GM19023 (cell line): ENCODE measurements at regions not wholly inside any gene's neighbourhood (a gene's known extent, or its start where the extent isn't known, plus 50 kb on each side); places are given as distances from the start of the nearest gene placed in this dataset.
"Not testable (repeated sequence)": the region's sequence is repeated elsewhere in the genome, so short reads cannot be mapped to it uniquely, and the experiment has no call there.

Experiments
- ATAC-seq: cut with Tn5 transposase; IDR thresholded peaks from one replicate; pipeline ENCODE4 v1.9.1; 2021; ENCODE audit warnings: mild to moderate bottlenecking, moderate library complexity; ENCODE audit not compliant: unreplicated experiment

DNA sequence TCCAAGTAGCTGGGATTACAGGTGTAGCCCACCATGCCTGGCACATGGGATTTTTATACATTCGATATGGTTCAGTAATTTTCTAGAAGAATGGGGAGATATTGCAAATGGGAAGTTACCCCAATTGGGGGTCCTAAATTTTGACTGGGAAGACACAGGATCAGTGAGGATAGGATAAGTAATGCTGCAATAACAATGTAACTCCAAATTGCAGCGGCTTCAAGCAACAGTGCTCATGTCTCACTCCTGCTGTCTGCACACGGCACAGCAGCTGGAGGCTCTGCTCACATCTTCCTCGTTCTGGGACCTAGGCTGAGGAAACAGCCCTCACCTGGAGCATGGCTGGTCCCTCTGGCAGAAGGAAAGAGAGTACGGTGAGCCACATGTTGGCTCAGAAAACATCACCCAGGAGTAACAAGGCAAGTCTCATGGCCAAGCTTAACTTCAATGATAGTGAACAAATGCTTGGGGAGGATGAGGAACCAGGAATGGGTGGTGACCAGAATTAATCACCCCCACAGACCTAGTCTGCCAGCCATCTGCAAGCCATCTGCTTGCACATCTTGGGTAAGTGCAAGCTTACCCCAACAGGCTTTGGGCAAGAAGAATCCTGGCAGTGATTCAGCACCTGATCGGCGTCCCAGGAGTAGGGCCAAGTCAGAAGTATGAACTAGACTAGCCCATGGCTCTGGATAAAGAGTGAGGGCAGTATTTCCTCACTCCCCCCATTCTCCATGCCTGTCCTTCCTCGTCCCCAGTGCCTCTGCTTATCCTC is 229.2 kb downstream of the COPRS start:
- no peak for ATAC-seq

DNA sequence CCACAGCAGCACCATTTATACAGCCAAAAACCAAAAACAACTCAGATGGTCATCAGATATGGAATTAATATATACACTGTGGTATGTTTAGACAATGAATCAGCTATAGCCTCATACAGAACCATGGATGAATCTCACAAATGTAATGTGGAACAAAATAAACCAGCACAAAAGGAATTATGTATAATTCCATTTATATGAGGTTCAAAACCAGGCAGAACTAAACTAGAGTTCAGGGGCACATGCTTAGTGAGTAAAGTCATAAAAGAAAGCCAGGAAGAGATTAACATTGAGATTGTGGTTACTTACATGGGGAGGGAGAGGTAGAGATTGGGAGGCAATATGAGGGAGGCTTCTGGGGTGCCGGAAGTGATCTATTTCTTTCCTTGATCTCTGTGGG is 231.1 kb downstream of the COPRS start:
- no peak for ATAC-seq

DNA sequence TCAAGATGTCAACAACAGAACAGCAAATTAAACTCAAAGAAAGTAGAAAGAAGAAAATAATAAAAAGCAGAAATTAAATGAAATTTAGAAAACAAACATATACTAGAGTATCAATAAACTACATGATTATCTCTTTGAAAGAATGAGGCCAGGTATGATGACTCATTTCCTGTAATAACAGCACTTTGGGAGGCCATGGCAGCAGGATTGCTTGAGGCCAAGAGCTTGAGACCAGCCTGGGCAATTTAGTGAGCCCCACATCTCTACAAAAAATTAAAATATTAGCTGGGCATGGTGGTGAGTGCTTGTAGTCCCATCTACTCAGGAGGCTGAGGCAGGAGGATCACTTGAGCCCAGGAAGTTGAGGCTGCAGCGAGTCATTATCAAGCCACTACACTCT is 232.5 kb downstream of the RAB11FIP4 start:
- no peak for ATAC-seq

DNA sequence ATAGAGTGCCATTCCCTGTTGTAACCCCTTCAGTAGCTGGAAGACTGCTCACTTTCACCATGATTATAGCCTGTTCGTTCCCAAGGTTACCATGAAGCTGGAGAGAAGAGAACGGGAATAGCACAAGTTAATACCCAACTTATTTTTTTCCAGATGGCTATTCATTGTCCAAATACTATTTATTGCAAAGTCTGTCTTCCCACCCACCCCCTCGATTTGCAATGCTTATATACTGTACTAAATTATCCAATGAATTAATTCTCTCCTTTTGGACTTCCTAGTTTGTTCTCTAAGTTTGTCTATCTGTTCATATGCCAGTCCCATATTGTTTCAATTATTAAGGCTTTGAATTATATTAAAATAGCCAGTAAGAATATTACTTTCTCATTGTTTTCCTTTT is 231.0 kb downstream of the RAB11FIP4 start:
- no peak for ATAC-seq

DNA sequence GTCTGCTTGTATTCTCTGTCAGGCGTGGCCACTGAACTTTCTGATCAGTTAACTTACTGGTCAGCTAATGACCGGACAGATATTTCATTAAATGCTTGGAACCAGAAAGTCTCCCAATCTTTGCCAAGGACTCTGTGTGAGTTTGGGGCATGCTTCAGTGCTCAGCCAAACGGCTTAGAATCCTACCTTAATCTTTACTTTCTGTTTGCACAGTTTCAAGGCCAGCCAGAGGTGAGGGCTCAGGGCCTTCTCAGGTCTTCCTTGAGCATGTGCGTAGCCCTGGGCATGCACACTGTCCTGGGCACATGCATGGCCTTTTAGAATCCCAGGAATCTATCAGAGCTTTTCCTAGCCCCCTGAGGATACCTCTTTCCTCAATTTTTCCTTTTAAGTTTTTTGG is 230.1 kb downstream of the RAB11FIP4 start:
- ATAC-seq, result no peak

DNA sequence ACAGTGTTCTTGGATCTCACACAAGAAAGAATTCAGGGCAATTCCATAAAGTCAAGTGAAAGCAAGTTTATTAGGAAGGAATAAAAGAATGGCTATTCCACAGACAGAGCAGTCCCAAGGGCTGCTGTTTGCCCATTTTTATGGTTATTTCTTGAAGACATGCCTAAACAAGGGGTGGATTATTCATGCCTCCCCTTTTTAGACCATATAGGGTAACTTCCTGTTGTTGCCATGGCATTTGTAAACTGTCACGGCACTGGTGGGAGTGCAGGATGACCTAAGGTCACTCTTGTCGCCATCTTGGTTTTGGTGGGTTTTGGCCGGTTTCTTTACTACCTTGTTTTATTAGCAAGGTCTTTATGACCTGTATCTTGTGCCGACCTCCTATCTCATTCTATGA is 219.6 kb downstream of the RAB11FIP4 start:
- ATAC-seq, result not testable (repeated sequence)

DNA sequence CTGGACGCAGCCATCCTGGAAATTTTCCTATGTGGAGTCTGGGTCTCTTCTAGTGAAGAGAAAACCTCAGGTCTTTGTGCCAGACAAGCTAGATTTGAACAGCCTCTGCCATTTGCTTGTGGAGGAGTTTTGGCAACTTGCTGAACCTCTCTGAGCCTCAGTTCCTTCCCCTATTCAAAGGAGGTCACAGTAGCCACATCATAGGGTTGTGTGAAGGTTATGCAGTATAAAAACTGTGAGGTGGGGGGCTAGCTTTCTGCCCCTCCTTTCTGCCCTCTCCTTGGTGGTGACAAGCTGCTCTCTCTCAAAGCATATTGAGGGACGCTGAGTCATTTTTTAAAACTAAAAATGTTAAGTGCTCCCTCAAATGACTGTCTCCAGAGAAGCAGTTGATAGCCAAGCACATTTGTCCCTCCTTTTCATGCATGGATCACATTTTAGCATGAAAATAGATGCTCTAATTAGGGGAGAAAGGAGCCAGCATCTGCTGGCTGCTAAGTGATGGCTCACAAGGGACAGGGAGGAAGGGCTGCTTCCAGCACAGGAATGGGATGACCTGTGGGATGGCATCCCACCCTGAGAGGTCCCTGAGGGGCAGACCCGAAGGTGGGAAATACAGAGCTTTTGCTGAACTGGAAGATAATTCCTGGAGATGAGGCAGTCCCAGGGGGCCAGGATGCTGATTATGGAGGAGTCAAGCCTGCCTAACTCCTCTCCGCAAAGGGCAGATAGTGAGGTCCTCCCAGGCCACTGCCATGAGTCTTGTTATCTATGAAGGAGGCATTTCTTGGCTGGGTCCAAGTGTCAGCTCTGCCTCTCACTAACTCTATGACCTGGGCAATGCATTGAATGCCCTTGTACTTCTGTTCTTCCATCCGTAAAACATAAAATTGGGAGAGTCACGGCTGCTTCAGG is 218.8 kb downstream of the RAB11FIP4 start:
- no peak for ATAC-seq

DNA sequence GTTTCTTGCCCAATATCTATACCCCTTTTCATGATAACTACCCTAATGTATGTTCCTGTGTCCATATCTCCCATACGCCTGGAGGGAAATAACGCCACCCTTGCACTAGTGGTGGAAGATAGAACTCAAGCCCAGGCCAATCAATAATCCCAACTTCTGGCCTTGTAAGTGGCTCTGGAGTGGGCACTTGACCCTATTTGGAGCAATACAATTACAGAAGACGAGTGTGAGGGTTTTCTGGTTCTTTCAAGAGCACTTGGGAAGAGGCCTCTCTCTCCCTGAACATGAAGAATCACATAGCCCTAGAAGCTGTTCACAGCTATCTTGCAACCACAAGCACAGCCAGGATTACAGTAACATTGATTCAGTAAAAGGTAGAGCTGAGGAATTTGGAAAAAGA is 217.9 kb downstream of the RAB11FIP4 start:
- ATAC-seq, result no peak

DNA sequence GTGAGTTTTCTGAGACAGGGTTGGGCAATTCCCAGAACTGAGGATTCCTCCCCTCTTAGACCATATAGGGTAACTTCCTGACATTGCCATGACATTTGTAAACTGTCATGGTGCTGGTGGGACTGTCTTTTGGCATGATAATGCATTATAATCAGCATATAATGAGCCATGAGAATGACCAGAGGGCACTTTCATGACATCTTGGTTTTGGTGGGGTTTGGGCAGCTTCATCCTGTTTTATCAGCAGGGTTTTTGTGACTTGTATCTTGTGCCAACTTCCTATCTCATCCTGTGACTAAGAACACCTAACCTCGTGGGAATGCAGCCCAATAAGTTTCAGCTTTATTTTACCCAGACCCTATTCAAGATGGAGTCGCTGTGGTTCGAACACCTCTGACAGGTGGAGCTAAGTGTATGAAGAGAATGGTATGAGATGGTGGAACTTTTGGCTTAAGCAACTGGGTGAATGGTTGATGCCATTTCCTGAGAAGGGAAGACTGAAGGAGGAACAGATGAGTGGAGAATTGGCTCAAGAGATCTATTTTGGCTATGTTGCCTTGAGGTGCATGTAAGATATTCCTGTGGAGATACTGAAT is 217.3 kb downstream of the RAB11FIP4 start:
- no peak for ATAC-seq

DNA sequence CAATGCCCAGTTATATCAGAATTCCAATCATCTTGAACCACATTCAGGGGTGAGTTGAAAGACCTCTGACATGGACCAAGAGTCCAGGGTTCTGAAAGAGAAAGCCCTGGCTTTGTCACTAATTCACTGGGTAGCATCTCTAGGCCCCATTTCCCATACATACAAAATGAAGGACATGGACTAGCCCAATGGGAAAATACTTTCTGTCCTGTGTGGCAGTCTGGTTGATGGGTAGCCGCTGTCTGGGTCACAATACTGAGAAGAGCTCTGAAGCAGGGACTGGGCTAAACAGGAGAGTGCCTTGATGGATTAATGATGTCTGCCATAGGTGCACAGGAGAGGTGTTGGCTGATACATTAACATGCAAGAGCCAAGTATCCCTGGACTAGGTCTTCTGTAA is 214.3 kb downstream of the RAB11FIP4 start:
- ATAC-seq, result no peak

DNA sequence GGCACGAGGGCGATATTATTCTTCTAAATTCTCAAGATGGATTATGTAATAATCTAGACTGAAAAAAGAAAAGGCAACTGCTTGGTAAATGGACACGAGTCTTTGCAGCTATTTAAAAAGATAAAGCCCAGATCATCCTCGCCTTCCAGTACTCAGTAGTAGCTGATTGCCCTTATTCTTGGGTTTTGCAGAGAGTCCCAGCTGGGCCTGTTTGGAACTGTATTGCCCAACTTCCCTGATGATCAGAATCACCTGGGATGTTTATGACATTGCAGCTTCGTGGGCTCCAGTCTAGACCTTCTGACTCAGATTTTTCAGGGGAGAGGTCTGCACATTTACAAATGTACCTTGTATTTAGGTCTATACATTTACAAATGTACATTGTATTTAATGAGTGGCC is 213.5 kb downstream of the RAB11FIP4 start:
- no peak for ATAC-seq

DNA sequence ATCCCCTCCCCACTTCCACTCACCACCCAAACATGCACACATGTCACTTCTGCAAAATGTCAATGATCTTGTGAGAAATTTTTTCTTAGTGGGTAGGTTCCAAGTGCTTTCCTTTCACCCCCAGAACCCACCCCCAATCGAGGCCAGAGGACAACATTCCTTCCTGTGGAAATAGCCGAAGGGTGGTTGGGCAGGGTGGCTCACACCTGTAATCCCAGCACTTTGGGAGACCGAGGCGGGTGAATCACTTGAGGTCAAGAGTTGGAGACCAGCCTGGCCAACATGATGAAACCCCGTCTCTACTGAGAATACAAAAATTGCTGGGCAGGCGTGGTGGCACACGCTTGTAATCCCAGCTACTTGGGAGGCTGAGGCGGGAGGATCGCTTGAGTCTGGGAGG is 208.7 kb downstream of the RAB11FIP4 start:
- not testable (repeated sequence) for ATAC-seq

DNA sequence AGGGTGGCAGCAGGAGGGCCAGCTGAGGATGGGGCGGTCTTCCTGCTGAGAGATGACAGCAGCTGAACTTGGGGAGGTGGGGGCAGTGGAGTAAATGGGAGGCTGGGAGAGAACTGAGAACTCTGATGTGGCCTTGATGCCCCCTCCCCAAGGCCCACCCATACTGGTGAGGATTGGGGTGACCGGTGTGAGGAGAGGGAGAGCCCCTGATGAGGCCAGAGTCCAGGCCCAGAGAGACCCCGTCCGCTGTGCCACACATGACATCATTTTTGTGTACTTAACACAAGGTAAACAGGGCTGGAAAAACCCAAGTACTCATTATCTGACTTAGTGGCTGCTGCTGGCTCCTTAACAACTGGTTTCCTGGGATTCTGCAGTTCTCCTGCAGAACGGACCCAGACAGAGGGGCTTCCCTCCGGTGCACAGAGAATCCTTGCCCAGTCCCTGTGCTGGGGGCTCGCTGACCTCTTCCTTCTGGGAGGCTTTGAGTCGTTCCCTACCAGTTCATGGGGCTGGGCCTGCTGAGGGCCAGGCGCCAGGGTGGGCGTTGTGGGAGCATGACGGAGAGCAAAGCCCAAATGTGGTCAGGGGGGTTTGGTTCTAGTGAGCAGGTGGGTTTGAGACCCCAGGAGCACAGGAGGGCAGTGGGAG is 207.6 kb downstream of the RAB11FIP4 start:
- ATAC-seq, result no peak

DNA sequence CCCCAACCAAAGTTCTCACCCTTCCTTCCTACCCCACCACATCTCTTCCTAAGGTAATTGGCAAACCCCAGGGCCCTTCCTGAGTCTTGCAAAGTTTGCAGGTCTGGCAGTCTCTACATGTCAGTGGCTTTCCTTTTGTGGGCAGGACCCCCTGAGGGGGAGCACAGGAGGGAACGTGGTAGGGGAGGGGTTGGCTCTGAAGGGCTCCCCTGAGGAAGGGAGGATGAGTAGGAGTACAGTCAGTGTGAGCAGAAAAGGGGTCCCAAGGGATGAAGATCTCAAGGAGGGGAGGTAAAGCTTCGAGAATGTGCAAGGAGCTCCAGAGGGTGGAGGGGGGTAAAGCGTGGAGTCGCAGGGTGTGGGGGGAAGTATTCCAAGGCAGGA is 206.9 kb downstream of the RAB11FIP4 start:
- no peak for ATAC-seq

DNA sequence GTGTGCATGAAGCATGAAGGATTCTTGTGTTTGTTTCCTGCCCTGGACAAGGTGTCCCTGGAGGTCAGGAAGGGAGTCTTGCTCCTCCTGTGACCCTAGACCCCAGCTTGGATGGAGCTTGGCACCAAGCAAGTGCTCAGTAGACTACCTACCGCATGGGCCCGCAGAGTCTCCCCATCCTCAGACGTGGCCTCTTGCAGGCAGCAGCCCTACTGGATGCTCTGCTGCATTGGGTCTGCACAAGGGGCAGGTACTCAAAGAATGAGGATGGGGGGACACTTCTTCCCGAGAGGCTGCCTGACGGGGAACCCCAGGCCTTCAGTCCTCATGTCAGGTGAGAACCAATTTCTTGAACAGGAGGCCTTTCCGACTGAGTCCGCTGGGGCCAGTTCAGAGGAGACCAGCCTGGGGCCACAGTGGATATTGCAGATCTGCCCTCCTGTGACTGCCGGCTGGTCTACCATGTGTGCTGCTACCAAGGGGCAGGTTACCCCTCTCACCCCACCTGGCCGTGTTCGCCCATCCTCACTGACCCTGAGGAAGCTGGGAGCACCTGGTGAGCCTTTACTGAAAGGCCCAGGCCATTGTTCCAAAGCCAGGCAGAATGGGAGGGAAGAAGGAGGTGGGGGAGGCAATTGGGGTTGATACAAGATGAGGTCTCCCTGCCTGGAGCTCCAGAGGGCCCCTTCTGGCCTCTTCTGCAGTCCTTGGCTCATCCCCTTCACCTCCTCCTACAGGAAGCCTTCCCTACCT is 206.3 kb downstream of the RAB11FIP4 start:
- ATAC-seq, result no peak

DNA sequence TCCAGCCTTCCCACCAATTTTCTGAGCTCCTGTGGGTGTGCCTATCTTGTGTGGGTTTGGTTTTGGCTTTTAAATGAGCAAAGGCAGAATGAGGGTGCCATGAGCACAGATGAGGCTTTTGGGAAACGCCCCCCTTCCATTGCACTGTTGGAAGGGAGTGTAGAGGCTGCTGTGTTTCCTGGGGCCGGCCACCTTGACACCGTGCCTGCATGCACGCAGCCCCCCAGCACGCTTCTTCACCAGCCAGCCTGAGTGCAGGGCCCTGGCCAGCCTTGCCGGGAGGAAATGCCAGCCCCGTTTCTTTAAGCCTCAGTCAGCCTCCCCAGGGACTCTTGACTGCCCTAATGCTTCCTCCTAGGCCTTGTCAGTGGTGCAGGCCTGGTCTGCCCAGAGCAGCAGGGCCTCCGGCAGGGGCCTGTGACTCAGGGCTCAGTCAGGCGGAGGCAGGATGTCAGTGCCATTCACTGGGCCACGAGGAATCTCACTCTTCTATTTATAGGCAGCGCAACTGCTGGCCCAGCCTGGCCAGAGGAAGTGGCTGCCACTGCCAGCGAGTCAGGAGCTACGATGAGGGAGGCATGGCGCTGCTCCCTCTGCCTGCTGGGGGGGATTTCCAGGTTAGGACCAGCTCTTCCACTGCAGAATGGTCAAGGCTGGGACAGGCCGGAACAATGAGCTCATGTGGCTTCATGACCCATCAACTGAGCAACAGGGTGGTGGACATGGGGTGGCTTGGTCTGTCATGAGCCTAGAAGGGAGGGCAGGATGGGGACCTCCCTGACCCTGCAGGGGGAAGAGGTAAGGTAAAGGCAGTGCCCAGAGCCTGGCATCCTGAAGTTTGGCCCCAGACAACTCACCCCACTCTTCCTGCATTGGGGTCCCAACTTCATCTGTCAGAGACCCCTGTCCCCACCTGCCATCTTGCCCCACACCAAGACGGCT is 205.2 kb downstream of the RAB11FIP4 start:
- ATAC-seq, result peak; percentile 64

DNA sequence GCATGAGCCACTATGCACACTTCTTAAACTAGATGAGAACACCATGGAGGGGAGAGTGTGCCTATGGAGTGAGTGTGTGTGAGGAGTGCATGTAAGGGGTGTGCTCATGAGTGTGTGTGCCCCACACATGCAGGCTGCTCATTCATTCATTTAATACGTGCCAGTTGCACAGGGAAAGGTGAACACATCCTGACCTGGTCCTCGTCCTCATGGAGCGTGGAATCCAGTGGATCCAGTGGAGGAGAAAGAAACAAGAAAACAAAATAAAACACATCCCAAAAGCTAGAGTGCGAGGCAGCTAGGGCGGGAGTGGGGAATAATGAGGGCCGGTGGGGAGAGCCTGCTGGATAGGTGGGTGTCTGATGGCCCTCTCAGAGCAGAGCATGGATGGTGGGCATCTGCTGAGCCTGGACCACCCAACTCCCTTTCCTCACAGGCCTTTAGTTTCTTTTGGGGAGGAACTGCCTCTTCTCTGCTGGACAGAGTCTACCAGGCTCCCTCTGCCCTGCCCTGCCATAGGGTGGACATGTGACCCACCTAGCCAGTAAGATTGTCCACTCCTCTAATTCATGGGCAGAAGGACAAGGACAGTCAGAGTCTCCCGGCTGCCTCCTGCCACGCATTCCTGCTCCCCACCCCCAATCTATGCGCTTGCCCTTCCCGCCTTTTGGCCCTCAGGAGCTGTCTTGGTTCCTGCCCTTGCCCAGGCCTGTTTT is 204.3 kb downstream of the RAB11FIP4 start:
- ATAC-seq, result no peak

DNA sequence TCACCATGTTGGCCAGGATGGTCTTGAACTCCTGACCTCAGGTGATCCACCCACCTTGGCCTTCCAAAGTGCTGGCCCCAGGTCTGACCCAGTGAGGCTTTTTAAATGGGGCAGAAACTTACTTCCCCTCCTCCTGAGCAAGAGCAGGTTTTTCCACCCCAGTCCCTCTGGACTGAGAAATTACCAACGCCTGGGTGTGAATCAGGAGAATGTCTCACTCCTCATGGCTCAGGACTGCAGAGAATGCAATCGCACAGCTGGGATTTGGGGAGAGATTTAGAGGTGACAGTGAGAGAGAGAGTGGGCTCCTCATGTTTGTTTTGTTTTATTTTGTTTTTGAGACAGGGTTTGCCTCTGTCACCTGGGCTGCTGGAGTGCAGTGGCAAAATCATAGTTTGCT is 203.6 kb downstream of the RAB11FIP4 start:
- no peak for ATAC-seq

DNA sequence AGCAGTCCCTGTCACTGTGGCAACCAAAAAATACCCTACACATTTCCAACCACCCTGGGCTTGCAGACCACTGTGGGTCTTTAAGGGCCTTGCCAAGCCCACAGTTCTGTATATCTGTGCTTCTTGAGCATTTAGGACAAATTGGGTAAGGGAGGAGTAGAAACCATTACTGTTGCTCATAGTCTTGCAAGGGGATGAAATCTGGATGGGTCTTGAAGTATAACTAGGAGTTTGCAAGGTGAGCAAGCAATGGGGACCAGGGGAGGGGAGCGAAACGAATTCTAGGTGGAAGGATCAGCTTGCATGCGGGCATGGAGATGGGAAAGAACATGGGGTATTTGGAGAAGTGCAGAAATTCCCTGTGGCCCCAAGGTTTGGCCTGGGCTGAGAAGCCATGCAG is 202.9 kb downstream of the RAB11FIP4 start:
- ATAC-seq, result no peak
